ENCODE measurements at regions not wholly inside any gene's neighbourhood (a gene's known extent, or its start where the extent isn't known, plus 50 kb on each side); places are given as distances from the start of the nearest gene placed in this dataset.
"Not testable (repeated sequence)": the region's sequence is repeated elsewhere in the genome, so short reads cannot be mapped to it uniquely, and the experiment has no call there.

DNA sequence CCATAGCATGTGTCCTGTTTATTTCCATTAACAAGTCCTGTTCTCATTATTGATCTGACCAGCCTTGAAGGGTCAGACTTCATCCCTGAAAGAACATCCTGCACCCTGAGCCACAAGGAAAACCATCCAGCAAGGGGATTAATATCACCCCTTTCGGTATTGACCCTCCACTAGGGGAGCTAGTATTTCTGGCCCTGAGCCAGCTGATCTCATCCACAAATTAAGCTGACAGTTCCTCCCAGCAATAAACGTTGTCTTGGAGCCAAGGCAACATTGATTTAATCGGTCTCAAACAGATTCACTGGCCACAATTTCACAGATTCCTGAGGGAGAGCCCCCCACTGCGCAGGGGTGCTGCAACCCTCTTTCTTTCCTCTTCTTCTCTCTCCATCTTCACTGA, 353.1 kb upstream of the FANCL start:
- Histone ChIP-seq H3K27ac (ENCODE audit: low read depth, low read length) (no peak overlapping the region), H3K4me2 (ENCODE audit: insufficient read depth, low read length) (no peak overlapping the region), H3K4me3 (ENCODE audit: insufficient read depth, low read length) (no peak overlapping the region), H4K20me1 (ENCODE audit: insufficient read depth, low read length) (no peaks in the 10 kb centered on the region), H2AFZ (ENCODE audit: low read length) (no peak overlapping the region), H3K9me3 (ENCODE audit: low read depth, low read length) (no peaks in the 10 kb centered on the region), H3K36me3 (ENCODE audit: insufficient read depth, low read length) (no peaks in the 10 kb centered on the region), H3K27me3 (ENCODE audit: insufficient read depth, low read length) (no peaks in the 10 kb centered on the region), H3K4me1 (ENCODE audit: insufficient read depth, low read length) (no peaks in the 10 kb centered on the region), H3K79me2 (ENCODE audit: insufficient read depth, low read length) (no peaks in the 10 kb centered on the region)
- TF ChIP-seq, protein P1, sequence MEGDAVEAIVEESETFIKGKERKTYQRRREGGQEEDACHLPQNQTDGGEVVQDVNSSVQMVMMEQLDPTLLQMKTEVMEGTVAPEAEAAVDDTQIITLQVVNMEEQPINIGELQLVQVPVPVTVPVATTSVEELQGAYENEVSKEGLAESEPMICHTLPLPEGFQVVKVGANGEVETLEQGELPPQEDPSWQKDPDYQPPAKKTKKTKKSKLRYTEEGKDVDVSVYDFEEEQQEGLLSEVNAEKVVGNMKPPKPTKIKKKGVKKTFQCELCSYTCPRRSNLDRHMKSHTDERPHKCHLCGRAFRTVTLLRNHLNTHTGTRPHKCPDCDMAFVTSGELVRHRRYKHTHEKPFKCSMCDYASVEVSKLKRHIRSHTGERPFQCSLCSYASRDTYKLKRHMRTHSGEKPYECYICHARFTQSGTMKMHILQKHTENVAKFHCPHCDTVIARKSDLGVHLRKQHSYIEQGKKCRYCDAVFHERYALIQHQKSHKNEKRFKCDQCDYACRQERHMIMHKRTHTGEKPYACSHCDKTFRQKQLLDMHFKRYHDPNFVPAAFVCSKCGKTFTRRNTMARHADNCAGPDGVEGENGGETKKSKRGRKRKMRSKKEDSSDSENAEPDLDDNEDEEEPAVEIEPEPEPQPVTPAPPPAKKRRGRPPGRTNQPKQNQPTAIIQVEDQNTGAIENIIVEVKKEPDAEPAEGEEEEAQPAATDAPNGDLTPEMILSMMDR (IDR thresholded peaks at IDR 0.05; ENCODE audit: extremely low read depth, low read depth, low read length) = no peak
- DNase-seq (ENCODE audit: insufficient read length, low spot score, missing footprints) = no peak

DNA sequence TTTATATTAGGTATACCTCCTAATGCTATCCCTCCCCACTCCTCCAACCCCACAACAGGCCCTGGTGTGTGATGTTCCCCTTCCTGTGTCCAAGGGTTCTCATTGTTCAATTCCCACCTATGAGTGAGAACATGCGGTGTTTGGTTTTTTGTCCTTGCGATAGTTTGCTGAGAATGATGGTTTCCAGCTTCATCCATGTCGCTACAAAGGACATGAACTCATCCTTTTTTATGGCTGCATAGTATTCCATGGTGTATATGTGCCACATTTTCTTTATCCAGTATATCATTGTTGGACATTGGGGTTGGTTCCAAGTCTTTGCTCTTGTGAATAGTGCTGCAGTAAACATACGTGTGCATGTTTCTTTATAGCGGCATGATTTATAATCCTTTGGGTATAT, 345.1 kb upstream of the FANCL start:
- not testable (repeated sequence) for H3K27ac ChIP-seq (ENCODE audit: low read depth, low read length); H3K4me1 ChIP-seq (ENCODE audit: insufficient read depth, low read length); DNase-seq (ENCODE audit: insufficient read length, low spot score, missing footprints); H3K79me2 ChIP-seq (ENCODE audit: insufficient read depth, low read length); H3K4me3 ChIP-seq (ENCODE audit: insufficient read depth, low read length); H3K4me2 ChIP-seq (ENCODE audit: insufficient read depth, low read length); H3K9me3 ChIP-seq (ENCODE audit: low read depth, low read length); H2AFZ ChIP-seq (ENCODE audit: low read length); H3K27me3 ChIP-seq (ENCODE audit: insufficient read depth, low read length); H3K36me3 ChIP-seq (ENCODE audit: insufficient read depth, low read length); H4K20me1 ChIP-seq (ENCODE audit: insufficient read depth, low read length)

DNA sequence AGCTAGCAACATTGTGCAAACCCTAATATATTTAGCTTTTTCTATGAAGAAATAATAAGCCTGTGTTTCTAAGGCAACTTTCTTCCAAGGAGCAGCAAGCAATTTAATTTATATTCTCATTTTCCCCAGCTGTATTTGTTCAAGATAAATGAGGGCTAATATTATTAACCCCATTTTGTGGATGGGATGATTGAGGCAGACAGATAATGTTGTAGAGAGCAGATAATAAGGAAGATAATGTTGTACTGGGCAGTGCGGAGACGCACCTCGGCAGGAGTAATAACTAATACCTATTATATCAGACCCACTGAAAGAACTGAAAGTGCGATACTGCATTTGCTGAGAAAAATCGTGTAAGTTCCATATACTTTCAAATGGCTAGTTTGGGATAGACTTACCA, 344.1 kb upstream of the FANCL start:
- H3K36me3 ChIP-seq (ENCODE audit: insufficient read depth, low read length) = no peaks in the 10 kb centered on the region
- H3K4me1 ChIP-seq (ENCODE audit: insufficient read depth, low read length) = no peaks in the 10 kb centered on the region
- no peaks in the 10 kb centered on the region for H3K79me2 ChIP-seq (ENCODE audit: insufficient read depth, low read length)

DNA sequence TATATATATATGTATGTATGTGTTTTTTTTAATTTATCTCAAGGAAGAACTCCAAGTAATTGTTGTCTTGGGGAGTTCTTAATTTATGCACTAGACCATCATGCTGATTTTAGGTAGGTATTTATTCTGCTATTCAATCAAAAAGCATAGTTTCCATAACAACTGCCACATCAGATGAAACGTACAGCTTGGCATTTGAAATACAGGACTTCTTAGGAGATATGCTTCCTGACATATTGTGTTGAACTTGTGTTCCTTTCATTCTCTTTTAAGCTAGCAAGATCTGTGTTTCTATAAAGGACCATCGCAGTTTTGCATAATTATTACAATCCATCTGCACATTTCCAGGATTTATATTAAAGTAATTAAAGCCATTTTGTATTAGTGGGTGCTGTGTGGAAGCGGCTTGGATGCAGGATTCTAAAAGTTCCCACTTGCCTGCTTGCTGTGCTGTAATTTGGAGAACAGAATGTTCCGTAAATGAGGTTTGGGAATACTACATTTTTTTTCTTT, 343.5 kb upstream of the FANCL start:
- DNase-seq (ENCODE audit: insufficient read length, low spot score, missing footprints) = no peak
- H3K79me2 ChIP-seq (ENCODE audit: insufficient read depth, low read length) = no peaks in the 10 kb centered on the region
- H3K4me1 ChIP-seq (ENCODE audit: insufficient read depth, low read length) = no peaks in the 10 kb centered on the region
- H3K36me3 ChIP-seq (ENCODE audit: insufficient read depth, low read length) = no peaks in the 10 kb centered on the region
- no peak overlapping the region for H2AFZ ChIP-seq (ENCODE audit: low read length)
- TF ChIP-seq, protein P1 (IDR thresholded peaks at IDR 0.05; ENCODE audit: extremely low read depth, low read depth, low read length) = no peak
- no peak overlapping the region for H3K27ac ChIP-seq (ENCODE audit: low read depth, low read length)
- no peak overlapping the region for H3K4me2 ChIP-seq (ENCODE audit: insufficient read depth, low read length)
- H3K4me3 ChIP-seq (ENCODE audit: insufficient read depth, low read length) = no peak overlapping the region
- no peaks in the 10 kb centered on the region for H3K27me3 ChIP-seq (ENCODE audit: insufficient read depth, low read length)
- H4K20me1 ChIP-seq (ENCODE audit: insufficient read depth, low read length) = no peaks in the 10 kb centered on the region
- H3K9me3 ChIP-seq (ENCODE audit: low read depth, low read length) = no peaks in the 10 kb centered on the region

More for the DNA sequence above, 344.1 kb upstream of the FANCL start:
- Histone ChIP-seq H4K20me1 (ENCODE audit: insufficient read depth, low read length) (no peaks in the 10 kb centered on the region), H3K27me3 (ENCODE audit: insufficient read depth, low read length) (no peaks in the 10 kb centered on the region), H3K27ac (ENCODE audit: low read depth, low read length) (no peak overlapping the region), H3K9me3 (ENCODE audit: low read depth, low read length) (no peaks in the 10 kb centered on the region), H3K4me2 (ENCODE audit: insufficient read depth, low read length) (no peak overlapping the region), H2AFZ (ENCODE audit: low read length) (no peak overlapping the region), H3K4me3 (ENCODE audit: insufficient read depth, low read length) (no peak overlapping the region)
- no peak for DNase-seq (ENCODE audit: insufficient read length, low spot score, missing footprints)
- TF ChIP-seq, protein P1 (IDR thresholded peaks at IDR 0.05; ENCODE audit: extremely low read depth, low read depth, low read length) = no peak

Data from osteoblast (primary cell).